DND-41 (cell line): ENCODE measurements at regions not wholly inside any gene's neighbourhood (a gene's known extent, or its start where the extent isn't known, plus 50 kb on each side); places are given as distances from the start of the nearest gene placed in this dataset.

Experiments used
- CTCF ChIP-seq: IDR thresholded peaks from 2 replicates; pipeline ENCODE4 v1.5.1; 2012; ENCODE audit warnings: borderline replicate concordance, low read length, moderate library complexity, mild to moderate bottlenecking; ENCODE audit not compliant: poor library complexity, severe bottlenecking; ENCODE audit errors: extremely low read depth
- EZH2 ChIP-seq: IDR thresholded peaks from 3 replicates; pipeline ENCODE4 v1.6.1; 2012; ENCODE audit warnings: borderline replicate concordance, low read depth, mild to moderate bottlenecking, moderate library complexity, low read length, inconsistent platforms; ENCODE audit not compliant: severe bottlenecking

- TF ChIP-seq CTCF = no peak
- no peak for TF ChIP-seq EZH2
Measured at GRCh38 chr12:14280921-14281320, 84.6 kb upstream of the ATF7IP start.
